ENCODE measurements at regions not wholly inside any gene's neighbourhood (a gene's known extent, or its start where the extent isn't known, plus 50 kb on each side); places are given as distances from the start of the nearest gene placed in this dataset.

DNA sequence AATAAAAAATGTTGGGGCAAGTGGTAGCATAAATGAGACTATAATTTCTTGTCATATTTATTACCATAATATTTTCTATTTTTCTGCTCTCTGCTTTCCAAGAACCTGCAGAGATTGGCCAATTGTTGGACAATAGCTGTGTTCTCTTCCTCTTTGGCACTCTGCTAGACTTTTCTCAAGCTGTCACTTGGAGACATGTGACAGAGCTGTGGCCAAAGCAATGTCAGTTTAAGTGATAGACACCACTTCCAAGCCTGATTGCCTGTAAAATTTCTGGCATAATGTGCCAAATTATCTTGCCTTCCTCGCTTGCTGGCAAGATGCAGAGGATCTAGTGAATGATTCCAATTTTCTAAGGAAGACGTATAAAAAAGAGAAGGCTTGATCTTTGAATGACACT is 162.2 kb upstream of the NDST4 start:
- Histone ChIP-seq H3K79me1 (ENCODE audit: insufficient read depth, low read depth, low read length, poor library complexity, severe bottlenecking) (no peaks in the 10 kb centered on the region), H3K23ac (ENCODE audit: insufficient read length, low read depth, low read length) (no peak overlapping the region), H2BK15ac (ENCODE audit: low read depth, low read length) (no peak overlapping the region), H3K9ac (ENCODE audit: extremely low read depth, insufficient read length, low read length) (no peak overlapping the region), H2BK120ac (ENCODE audit: low read depth, low read length, poor library complexity, severe bottlenecking) (no peak overlapping the region), H4K8ac (replicated peaks; ENCODE audit: insufficient read length, low read depth, low read length) (no peak overlapping the region), H4K91ac (ENCODE audit: insufficient read length, low read depth, low read length) (no peak overlapping the region), H2AK5ac (ENCODE audit: insufficient read length, low read length) (no peak overlapping the region), H3K4me2 (ENCODE audit: insufficient read depth, insufficient read length, low read length) (no peak overlapping the region), H4K5ac (ENCODE audit: insufficient read length, low read depth, low read length) (no peak overlapping the region), H2BK20ac (ENCODE audit: low read depth, low read length, poor library complexity, severe bottlenecking) (no peak overlapping the region), H3K27ac (ENCODE audit: insufficient read length, low read depth, low read length) (no peak overlapping the region), H3K4me1 (ENCODE audit: insufficient read depth, low read length) (no peaks in the 10 kb centered on the region), H3K23me2 (ENCODE audit: insufficient read length, low read depth, low read length, poor library complexity, severe bottlenecking) (no peaks in the 10 kb centered on the region), H3K18ac (ENCODE audit: insufficient read length, low read depth, low read length) (no peak overlapping the region), H3K79me2 (ENCODE audit: insufficient read depth, low read length) (no peaks in the 10 kb centered on the region), H3K9me3 (ENCODE audit: control insufficient read depth, low read depth, low read length) (no peaks in the 10 kb centered on the region), H3K27me3 (ENCODE audit: insufficient read depth, low read length) (no peaks in the 10 kb centered on the region), H2BK12ac (ENCODE audit: insufficient read length, low read depth, low read length) (no peak overlapping the region), H3K4ac (ENCODE audit: low read depth, low read length) (no peak overlapping the region), H3T11ph (ENCODE audit: low read length) (no peak overlapping the region), H2BK5ac (ENCODE audit: insufficient read length, low read length) (no peak overlapping the region), H3K56ac (ENCODE audit: insufficient read length, low read depth, low read length) (no peak overlapping the region), H3K14ac (ENCODE audit: insufficient read depth, low read length) (no peak overlapping the region), H4K20me1 (ENCODE audit: control insufficient read depth, insufficient read depth, insufficient read length) (no peaks in the 10 kb centered on the region), H2AFZ (ENCODE audit: low read length) (no peak overlapping the region)
- H3K36me3 Mint-ChIP-seq (ENCODE audit: insufficient read depth in 1 of 3, low read depth in 3 of 3), result no peaks in the 10 kb centered on the region
- TF ChIP-seq, protein P1, sequence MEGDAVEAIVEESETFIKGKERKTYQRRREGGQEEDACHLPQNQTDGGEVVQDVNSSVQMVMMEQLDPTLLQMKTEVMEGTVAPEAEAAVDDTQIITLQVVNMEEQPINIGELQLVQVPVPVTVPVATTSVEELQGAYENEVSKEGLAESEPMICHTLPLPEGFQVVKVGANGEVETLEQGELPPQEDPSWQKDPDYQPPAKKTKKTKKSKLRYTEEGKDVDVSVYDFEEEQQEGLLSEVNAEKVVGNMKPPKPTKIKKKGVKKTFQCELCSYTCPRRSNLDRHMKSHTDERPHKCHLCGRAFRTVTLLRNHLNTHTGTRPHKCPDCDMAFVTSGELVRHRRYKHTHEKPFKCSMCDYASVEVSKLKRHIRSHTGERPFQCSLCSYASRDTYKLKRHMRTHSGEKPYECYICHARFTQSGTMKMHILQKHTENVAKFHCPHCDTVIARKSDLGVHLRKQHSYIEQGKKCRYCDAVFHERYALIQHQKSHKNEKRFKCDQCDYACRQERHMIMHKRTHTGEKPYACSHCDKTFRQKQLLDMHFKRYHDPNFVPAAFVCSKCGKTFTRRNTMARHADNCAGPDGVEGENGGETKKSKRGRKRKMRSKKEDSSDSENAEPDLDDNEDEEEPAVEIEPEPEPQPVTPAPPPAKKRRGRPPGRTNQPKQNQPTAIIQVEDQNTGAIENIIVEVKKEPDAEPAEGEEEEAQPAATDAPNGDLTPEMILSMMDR (conservative IDR thresholded peaks at IDR 0.05), result no peak
- WGBS (ENCODE audit: extremely low coverage, insufficient read length, low lambda C conversion rate), result no CpG with 5 or more reads among the region's 2 CpGs
- H3K27ac Mint-ChIP-seq, result no peak overlapping the region
- no peak for DNase-seq
- H3K4me3 Mint-ChIP-seq, result no peak overlapping the region
- no peaks in the 10 kb centered on the region for H3K9me3 Mint-ChIP-seq
- no peaks in the 10 kb centered on the region for H3K27me3 Mint-ChIP-seq (ENCODE audit: low read depth)
- peaks cover 8 to 9% of the 10 kb centered on the region in 2 experiments for H3K4me1 Mint-ChIP-seq
